ENCODE measurements at regions not wholly inside any gene's neighbourhood (a gene's known extent, or its start where the extent isn't known, plus 50 kb on each side); places are given as distances from the start of the nearest gene placed in this dataset.

DNA sequence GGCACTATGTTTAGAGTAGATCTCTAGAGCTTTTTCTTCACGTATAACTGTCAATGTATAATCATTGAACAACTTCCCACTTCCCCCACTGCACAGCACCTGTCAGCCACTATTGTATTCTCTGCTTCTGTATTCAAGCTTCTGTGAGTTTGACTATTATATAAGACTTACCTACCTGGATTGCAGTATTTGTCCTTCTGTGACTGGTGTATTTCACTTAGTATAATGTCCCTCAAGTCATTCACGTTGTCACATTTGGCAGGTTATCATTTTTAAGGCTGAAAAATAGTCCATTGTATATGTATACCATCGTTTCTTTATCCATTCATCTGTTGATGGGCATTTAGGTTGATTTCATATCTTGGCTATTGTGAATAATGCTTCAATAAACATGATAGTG, 969.5 kb upstream of the B3GALT2 start:
- no peaks in the 10 kb centered on the region for H3K79me2 ChIP-seq (ENCODE audit: control insufficient read depth, low read length)
- peaks cover 5% of the 10 kb centered on the region for H3K4me1 ChIP-seq (ENCODE audit: control insufficient read depth, low read length)
- no peaks in the 10 kb centered on the region for H3K9me2 ChIP-seq (replicated peaks; ENCODE audit: control insufficient read depth, low read length)
- peaks cover 6% of the 10 kb centered on the region; the same call in 1 of the 2 replicates for H3K9me3 ChIP-seq (ENCODE audit: control insufficient read depth, insufficient read depth, low read length)
- no peaks in the 10 kb centered on the region for H3K27me3 ChIP-seq (ENCODE audit: control insufficient read depth, low read length)
- H3K4me3 ChIP-seq (ENCODE audit: low read length) = no peak overlapping the region
- H3K27ac ChIP-seq (ENCODE audit: low read depth, low read length) = no peak overlapping the region
- H3K36me3 ChIP-seq (ENCODE audit: control insufficient read depth, low read length) = no peaks in the 10 kb centered on the region
- TF ChIP-seq, protein P1, sequence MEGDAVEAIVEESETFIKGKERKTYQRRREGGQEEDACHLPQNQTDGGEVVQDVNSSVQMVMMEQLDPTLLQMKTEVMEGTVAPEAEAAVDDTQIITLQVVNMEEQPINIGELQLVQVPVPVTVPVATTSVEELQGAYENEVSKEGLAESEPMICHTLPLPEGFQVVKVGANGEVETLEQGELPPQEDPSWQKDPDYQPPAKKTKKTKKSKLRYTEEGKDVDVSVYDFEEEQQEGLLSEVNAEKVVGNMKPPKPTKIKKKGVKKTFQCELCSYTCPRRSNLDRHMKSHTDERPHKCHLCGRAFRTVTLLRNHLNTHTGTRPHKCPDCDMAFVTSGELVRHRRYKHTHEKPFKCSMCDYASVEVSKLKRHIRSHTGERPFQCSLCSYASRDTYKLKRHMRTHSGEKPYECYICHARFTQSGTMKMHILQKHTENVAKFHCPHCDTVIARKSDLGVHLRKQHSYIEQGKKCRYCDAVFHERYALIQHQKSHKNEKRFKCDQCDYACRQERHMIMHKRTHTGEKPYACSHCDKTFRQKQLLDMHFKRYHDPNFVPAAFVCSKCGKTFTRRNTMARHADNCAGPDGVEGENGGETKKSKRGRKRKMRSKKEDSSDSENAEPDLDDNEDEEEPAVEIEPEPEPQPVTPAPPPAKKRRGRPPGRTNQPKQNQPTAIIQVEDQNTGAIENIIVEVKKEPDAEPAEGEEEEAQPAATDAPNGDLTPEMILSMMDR (IDR thresholded peaks at IDR 0.05; ENCODE audit: low read depth, low read length, poor library complexity, severe bottlenecking) = no peak
- no peak for TF ChIP-seq EZH2phosphoT487 (IDR thresholded peaks at IDR 0.05; ENCODE audit: borderline replicate concordance, low read length)
- no peaks in the 10 kb centered on the region for H3F3A ChIP-seq (ENCODE audit: control insufficient read depth, insufficient read depth)
- no peaks in the 10 kb centered on the region for H4K20me1 ChIP-seq (ENCODE audit: control insufficient read depth, insufficient read depth, low read depth, low read length)
- H3K4me2 ChIP-seq (ENCODE audit: low read length) = no peak overlapping the region

DNA sequence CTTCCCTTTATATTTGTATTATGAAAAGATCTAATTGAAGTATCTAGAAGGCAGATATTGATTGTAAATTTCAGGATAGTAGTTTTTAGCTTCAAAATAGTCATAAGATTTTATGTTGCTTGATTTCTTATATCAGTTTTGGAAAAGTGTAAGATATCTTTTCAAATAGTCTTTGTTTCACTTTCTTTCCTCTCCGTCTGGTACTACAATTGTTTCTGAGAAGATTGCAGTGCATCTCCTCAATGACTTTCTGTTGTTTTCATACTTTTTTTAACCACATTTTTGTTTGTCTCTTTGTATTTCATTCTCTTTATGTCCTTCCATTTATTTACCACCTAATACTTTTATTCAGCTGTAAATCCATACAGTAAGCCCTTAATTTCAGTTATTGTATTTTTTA, 964.6 kb upstream of the B3GALT2 start:
- Histone ChIP-seq H4K20me1 (ENCODE audit: control insufficient read depth, insufficient read depth, low read depth, low read length) (no peaks in the 10 kb centered on the region), H3K4me3 (ENCODE audit: low read length) (no peak overlapping the region)

DNA sequence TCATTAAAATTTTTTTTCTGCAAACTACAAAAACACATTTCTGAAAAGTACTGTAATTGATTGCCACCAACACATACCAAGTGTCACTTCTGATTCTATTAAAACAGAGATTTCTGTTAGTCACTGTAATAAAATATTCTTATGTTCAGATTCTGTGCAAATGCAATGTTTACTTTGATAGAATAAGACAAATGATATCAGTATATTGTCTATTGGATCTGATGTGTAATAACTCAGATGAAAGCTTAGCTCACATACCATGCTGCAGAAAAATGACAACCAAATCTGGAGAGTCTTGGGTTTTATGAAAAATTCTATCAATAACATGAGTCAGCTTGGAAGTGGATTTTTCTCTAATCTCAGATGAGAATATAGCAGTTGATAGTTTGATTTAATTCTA, 963.8 kb upstream of the B3GALT2 start:
- Histone ChIP-seq H3K9me3 (ENCODE audit: control insufficient read depth, insufficient read depth, low read length) (no peaks in the 10 kb centered on the region), H3F3A (ENCODE audit: control insufficient read depth, insufficient read depth) (0 out of 2 replicates have a peak, but pooled peaks cover 2% of the 10 kb centered on the region), H3K27ac (ENCODE audit: low read depth, low read length) (no peak overlapping the region), H3K4me2 (ENCODE audit: low read length) (no peak overlapping the region), H3K4me1 (ENCODE audit: control insufficient read depth, low read length) (peaks cover 4% of the 10 kb centered on the region; the same call in 1 of the 2 replicates), H3K36me3 (ENCODE audit: control insufficient read depth, low read length) (no peaks in the 10 kb centered on the region), H3K9me2 (replicated peaks; ENCODE audit: control insufficient read depth, low read length) (no peaks in the 10 kb centered on the region), H4K20me1 (ENCODE audit: control insufficient read depth, insufficient read depth, low read depth, low read length) (no peaks in the 10 kb centered on the region), H3K27me3 (ENCODE audit: control insufficient read depth, low read length) (no peaks in the 10 kb centered on the region), H3K79me2 (ENCODE audit: control insufficient read depth, low read length) (no peaks in the 10 kb centered on the region), H3K4me3 (ENCODE audit: low read length) (no peak overlapping the region)
- no peak for TF ChIP-seq EZH2phosphoT487 (IDR thresholded peaks at IDR 0.05; ENCODE audit: borderline replicate concordance, low read length)
- TF ChIP-seq, protein P1 (IDR thresholded peaks at IDR 0.05; ENCODE audit: low read depth, low read length, poor library complexity, severe bottlenecking) = no peak

More for the DNA sequence above, 964.6 kb upstream of the B3GALT2 start:
- H3K27me3 ChIP-seq (ENCODE audit: control insufficient read depth, low read length) = no peaks in the 10 kb centered on the region
- no peaks in the 10 kb centered on the region for H3K36me3 ChIP-seq (ENCODE audit: control insufficient read depth, low read length)
- peaks cover 4% of the 10 kb centered on the region for H3K4me1 ChIP-seq (ENCODE audit: control insufficient read depth, low read length)
- H3K79me2 ChIP-seq (ENCODE audit: control insufficient read depth, low read length) = no peaks in the 10 kb centered on the region
- TF ChIP-seq, protein P1 (IDR thresholded peaks at IDR 0.05; ENCODE audit: low read depth, low read length, poor library complexity, severe bottlenecking) = no peak
- no peak for TF ChIP-seq EZH2phosphoT487 (IDR thresholded peaks at IDR 0.05; ENCODE audit: borderline replicate concordance, low read length)
- H3K4me2 ChIP-seq (ENCODE audit: low read length) = no peak overlapping the region
- H3K27ac ChIP-seq (ENCODE audit: low read depth, low read length) = no peak overlapping the region
- H3K9me3 ChIP-seq (ENCODE audit: control insufficient read depth, insufficient read depth, low read length) = no peaks in the 10 kb centered on the region
- H3K9me2 ChIP-seq (replicated peaks; ENCODE audit: control insufficient read depth, low read length) = no peaks in the 10 kb centered on the region
- H3F3A ChIP-seq (ENCODE audit: control insufficient read depth, insufficient read depth) = 0 out of 2 replicates have a peak, but pooled peaks cover 2% of the 10 kb centered on the region
